ENCODE measurements at regions not wholly inside any gene's neighbourhood (a gene's known extent, or its start where the extent isn't known, plus 50 kb on each side); places are given as distances from the start of the nearest gene placed in this dataset.

GRCh38 chr14:86627080-86627479 lies 1097.1 kb downstream of the FLRT2 start:
- ATAC-seq = no peak
- ChIA-PET CTCF (no interaction called here), SMC1A (ENCODE audit: uncharacterized antibody, unreplicated experiment) (no interaction called here), POLR2A (no interaction called here), RAD21 (ENCODE audit: unreplicated experiment) (no interaction called here)
- no peaks in the 10 kb centered on the region for H3K9me3 ChIP-seq (replicated peaks; ENCODE audit: control insufficient read depth, insufficient read depth, low read length)
- BruUV-seq (replicated peaks) = no TSS peak
- H3K4me2 ChIP-seq (ENCODE audit: control insufficient read depth, insufficient read depth) = no peak overlapping the region
- no peak overlapping the region for H3K9ac ChIP-seq (ENCODE audit: control insufficient read depth, insufficient read depth, low read length)
- no peaks in the 10 kb centered on the region for H3K27me3 ChIP-seq (replicated peaks in 1 of 2; ENCODE audit: control insufficient read depth in 2 of 2, insufficient read depth in 2 of 2, low read length in 1 of 2)
- in situ Hi-C loops (cut with MboI) = no loop called here
- FAIRE-seq = no peak
- H3K4me3 ChIP-seq = no peak overlapping the region
- TF ChIP-seq BHLHE40 (IDR thresholded peaks at IDR 0.05; ENCODE audit: borderline replicate concordance in 1 of 2, low read depth in 2 of 2, low read length in 1 of 2) (no peak), USF2 (IDR thresholded peaks at IDR 0.05; ENCODE audit: borderline replicate concordance, low read depth, low read length) (no peak), E4F1 (IDR thresholded peaks at IDR 0.05; ENCODE audit: borderline replicate concordance, partially characterized antibody) (no peak), SIN3A (IDR thresholded peaks at IDR 0.05; ENCODE audit: low read depth, low read length) (no peak), EED (IDR thresholded peaks at IDR 0.05; ENCODE audit: low read depth) (no peak), BRCA1 (IDR thresholded peaks at IDR 0.05; ENCODE audit: low read depth, low read length) (no peak), JUND (IDR thresholded peaks at IDR 0.05; ENCODE audit: low read depth, low read length) (no peak), STAT1 (conservative IDR thresholded peaks at IDR 0.05) (no peak)
- no peak for DNase-seq (ENCODE audit: low read depth, low spot score)
- H3K36me3 ChIP-seq (ENCODE audit: control insufficient read depth in 2 of 2, insufficient read depth in 2 of 2, low read length in 1 of 2) = no peaks in the 10 kb centered on the region
- no peaks in the 10 kb centered on the region for H3K4me1 ChIP-seq (ENCODE audit: control insufficient read depth, insufficient read depth, low read length)
- no peak overlapping the region for H2AFZ ChIP-seq (ENCODE audit: control insufficient read depth, low read depth, low read length)
- intact Hi-C loops (cut with micrococcal nuclease; ENCODE audit: unreplicated experiment) = no loop called here
- no peaks in the 10 kb centered on the region for H3K79me2 ChIP-seq (ENCODE audit: control insufficient read depth, insufficient read depth, low read length)
- no peaks in the 10 kb centered on the region for H4K20me1 ChIP-seq (ENCODE audit: control insufficient read depth, insufficient read depth)
- H3K27ac ChIP-seq (ENCODE audit: control insufficient read depth, insufficient read depth) = no peak overlapping the region
